Duodenal mucosa (tissue), 2 donors: ENCODE measurements at regions not wholly inside any gene's neighbourhood (a gene's known extent, or its start where the extent isn't known, plus 50 kb on each side); places are given as distances from the start of the nearest gene placed in this dataset.
"Not testable (repeated sequence)": the region's sequence is repeated elsewhere in the genome, so short reads cannot be mapped to it uniquely, and the experiment has no call there.

Experiments used
- H3K27ac ChIP-seq: one replicate; pipeline ENCODE4 v1.7.0; 2013; ENCODE audit warnings: low read depth, low read length
- H3K27me3 ChIP-seq, 2 donors: one replicate each; pipeline ENCODE4 v1.7.0; 2013; ENCODE audit warnings: low read length in 2 of 2, control low read depth in 1 of 2; ENCODE audit not compliant: insufficient read depth in 2 of 2, control insufficient read depth in 1 of 2
- H3K36me3 ChIP-seq, 2 donors: one replicate each; pipeline ENCODE4 v1.7.0; 2013; ENCODE audit warnings: low read length in 2 of 2, control low read depth in 1 of 2; ENCODE audit not compliant: insufficient read depth in 2 of 2, control insufficient read depth in 1 of 2
- H3K4me1 ChIP-seq, 2 donors: one replicate each; pipeline ENCODE4 v1.7.0; 2013; ENCODE audit warnings: low read length in 2 of 2, control low read depth in 1 of 2; ENCODE audit not compliant: insufficient read depth in 2 of 2, control insufficient read depth in 1 of 2
- H3K4me3 ChIP-seq, 2 donors: one replicate each; pipeline ENCODE4 v1.7.0; 2013; ENCODE audit warnings: low read length in 2 of 2, low read depth in 1 of 2
- H3K9ac ChIP-seq, 2 donors: one replicate each; pipeline ENCODE4 v1.7.0; 2013; ENCODE audit warnings: low read length in 2 of 2, low read depth in 1 of 2
- H3K9me3 ChIP-seq, 2 donors: one replicate each; pipeline ENCODE4 v1.7.0; 2013; ENCODE audit warnings: low read length in 2 of 2, control low read depth in 1 of 2; ENCODE audit not compliant: control insufficient read depth in 1 of 2

GRCh38 chr6:153488267-153488666 is 357.2 kb upstream of the RGS17 start:
- Histone ChIP-seq H3K36me3 (no peaks in the 10 kb centered on the region), H3K4me1 (no peaks in the 10 kb centered on the region), H3K4me3 (no peak overlapping the region), H3K9ac (no peak overlapping the region), H3K27ac (no peak overlapping the region), H3K27me3 (no peaks in the 10 kb centered on the region), H3K9me3 (no peaks in the 10 kb centered on the region)

- Histone ChIP-seq H3K4me1 (no peaks in the 10 kb centered on the region), H3K27me3 (no peaks in the 10 kb centered on the region), H3K9ac (no peak overlapping the region), H3K9me3 (no peaks in the 10 kb centered on the region), H3K27ac (no peak overlapping the region), H3K36me3 (no peaks in the 10 kb centered on the region), H3K4me3 (no peak overlapping the region)
Measured at GRCh38 chr6:153485072-153485471, 354.0 kb upstream of the RGS17 start.

DNA sequence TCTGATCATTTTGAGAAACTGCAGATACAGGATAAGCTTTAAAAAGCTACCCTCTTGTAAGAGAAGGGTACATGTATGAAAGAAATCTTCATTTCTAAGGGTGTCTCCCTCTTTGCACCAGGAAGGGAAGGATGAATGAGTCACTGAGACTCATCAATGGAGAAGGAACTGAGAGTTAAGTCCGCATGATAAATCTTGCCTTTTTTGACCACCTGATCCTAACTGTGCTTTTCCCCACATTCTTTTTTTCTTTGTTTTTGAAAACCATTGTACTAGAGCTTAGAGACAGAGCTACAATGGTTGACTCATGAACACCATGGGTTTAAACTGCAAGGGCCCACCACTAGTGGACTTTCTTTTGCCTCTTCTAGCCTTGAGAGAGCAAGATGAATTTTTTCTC is 353.0 kb upstream of the RGS17 start:
- H3K36me3 ChIP-seq = no peaks in the 10 kb centered on the region
- no peaks in the 10 kb centered on the region for H3K27me3 ChIP-seq
- no peaks in the 10 kb centered on the region for H3K9me3 ChIP-seq
- H3K27ac ChIP-seq = no peak overlapping the region
- no peaks in the 10 kb centered on the region for H3K4me1 ChIP-seq
- no peak overlapping the region for H3K4me3 ChIP-seq
- no peak overlapping the region for H3K9ac ChIP-seq

GRCh38 chr6:153476243-153476642 is 345.2 kb upstream of the RGS17 start:
- Histone ChIP-seq H3K4me1 (no peaks in the 10 kb centered on the region), H3K36me3 (no peaks in the 10 kb centered on the region), H3K9ac (no peak overlapping the region), H3K9me3 (no peaks in the 10 kb centered on the region), H3K27me3 (no peaks in the 10 kb centered on the region), H3K27ac (no peak overlapping the region), H3K4me3 (no peak overlapping the region)

DNA sequence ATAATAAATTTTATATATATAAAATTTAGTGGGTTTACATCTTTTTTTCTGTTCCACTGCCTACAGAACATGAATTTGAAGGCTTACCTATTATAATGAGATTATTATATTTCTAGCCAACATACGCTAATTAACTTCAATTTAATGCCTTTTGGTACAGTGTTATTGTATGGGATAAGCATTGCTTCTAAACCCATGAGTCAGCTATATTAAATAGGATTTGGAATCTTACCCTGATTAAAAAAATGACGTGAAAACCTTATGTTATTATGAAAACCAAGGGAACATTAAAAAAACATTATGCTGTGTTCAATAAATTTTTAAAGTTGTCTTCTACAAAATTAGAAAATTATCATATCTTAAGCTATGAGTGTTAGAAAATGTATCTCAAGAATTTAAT is 334.0 kb upstream of the RGS17 start:
- Histone ChIP-seq H3K9me3 (no peaks in the 10 kb centered on the region), H3K4me1 (no peaks in the 10 kb centered on the region), H3K9ac (no peak overlapping the region), H3K27ac (no peak overlapping the region), H3K36me3 (no peaks in the 10 kb centered on the region), H3K4me3 (no peak overlapping the region), H3K27me3 (no peaks in the 10 kb centered on the region)

DNA sequence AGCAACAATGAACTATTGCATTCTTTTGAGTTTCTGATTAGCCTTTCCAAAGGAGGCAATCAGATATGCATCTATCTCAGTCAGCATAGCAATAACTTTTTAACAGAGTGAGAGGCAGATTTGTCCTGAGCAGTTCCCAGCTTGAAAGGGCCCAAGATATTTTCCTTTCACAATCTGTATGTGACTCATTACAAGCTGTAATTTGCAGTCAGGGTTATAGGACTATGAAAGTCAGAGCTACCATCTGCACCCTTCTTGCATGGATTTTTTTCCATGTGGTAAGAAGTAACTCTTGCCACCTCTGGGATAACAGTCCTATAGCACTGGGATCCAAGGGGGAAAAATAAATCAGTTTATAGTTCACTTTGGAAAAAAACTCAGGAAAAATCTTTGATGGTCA is 318.2 kb upstream of the RGS17 start:
- Histone ChIP-seq H3K27ac (no peak overlapping the region), H3K4me3 (no peak overlapping the region), H3K9me3 (no peaks in the 10 kb centered on the region), H3K27me3 (no peaks in the 10 kb centered on the region), H3K9ac (no peak overlapping the region), H3K4me1 (no peaks in the 10 kb centered on the region), H3K36me3 (no peaks in the 10 kb centered on the region)

DNA sequence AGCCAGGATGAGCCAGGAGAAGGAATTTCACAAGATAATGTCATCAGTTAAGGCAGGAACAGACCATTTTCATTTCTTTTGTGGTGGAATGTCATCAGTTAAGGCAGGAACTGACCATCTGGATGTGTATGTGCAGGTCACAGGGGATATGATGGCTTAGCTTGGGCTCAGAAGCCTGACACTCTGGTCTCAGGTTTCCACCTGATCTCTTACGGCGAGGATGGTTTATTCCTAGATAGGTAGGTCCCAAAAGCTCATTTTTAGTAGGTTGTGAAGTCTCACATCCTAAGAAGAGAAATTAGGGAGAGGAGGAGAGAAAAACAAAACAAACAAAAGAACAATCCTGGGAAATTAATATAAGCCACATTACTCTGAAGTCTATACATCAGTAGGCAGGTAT is 311.7 kb upstream of the RGS17 start:
- not testable (repeated sequence) for H3K4me3 ChIP-seq, H3K27me3 ChIP-seq, H3K9ac ChIP-seq, H3K36me3 ChIP-seq, H3K27ac ChIP-seq, H3K9me3 ChIP-seq, H3K4me1 ChIP-seq

DNA sequence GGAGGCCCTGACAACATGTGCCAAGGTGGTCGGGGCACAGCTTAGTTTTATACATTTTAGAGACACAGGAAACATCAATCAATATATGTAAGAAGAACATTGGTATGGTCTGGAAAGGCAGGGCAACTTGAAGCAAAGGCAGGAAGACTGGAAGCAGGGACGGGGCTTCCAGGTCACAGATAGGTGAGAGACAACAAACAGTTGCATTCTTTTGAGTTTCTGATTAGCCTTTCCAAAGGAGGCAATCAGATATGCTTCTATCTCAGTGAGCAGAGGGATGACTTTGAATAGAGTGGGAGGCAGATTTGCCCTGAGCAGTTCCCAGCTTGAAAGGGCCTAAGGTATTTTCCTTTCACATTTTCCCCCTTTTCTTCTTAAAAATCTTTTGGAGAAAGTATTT is 311.0 kb upstream of the RGS17 start:
- Histone ChIP-seq H3K4me3 (no peak overlapping the region), H3K9ac (no peak overlapping the region), H3K4me1 (no peaks in the 10 kb centered on the region), H3K27ac (no peak overlapping the region), H3K27me3 (no peaks in the 10 kb centered on the region), H3K36me3 (no peaks in the 10 kb centered on the region), H3K9me3 (no peaks in the 10 kb centered on the region)

GRCh38 chr6:153437193-153437592 is 306.1 kb upstream of the RGS17 start:
- Histone ChIP-seq H3K4me1 (no peaks in the 10 kb centered on the region), H3K36me3 (no peaks in the 10 kb centered on the region), H3K4me3 (no peak overlapping the region), H3K27ac (no peak overlapping the region), H3K9ac (no peak overlapping the region), H3K9me3 (no peaks in the 10 kb centered on the region), H3K27me3 (no peaks in the 10 kb centered on the region)

GRCh38 chr6:153436351-153436750 is 305.3 kb upstream of the RGS17 start:
- H3K4me1 ChIP-seq = no peaks in the 10 kb centered on the region
- H3K9ac ChIP-seq = no peak overlapping the region
- H3K36me3 ChIP-seq = no peaks in the 10 kb centered on the region

DNA sequence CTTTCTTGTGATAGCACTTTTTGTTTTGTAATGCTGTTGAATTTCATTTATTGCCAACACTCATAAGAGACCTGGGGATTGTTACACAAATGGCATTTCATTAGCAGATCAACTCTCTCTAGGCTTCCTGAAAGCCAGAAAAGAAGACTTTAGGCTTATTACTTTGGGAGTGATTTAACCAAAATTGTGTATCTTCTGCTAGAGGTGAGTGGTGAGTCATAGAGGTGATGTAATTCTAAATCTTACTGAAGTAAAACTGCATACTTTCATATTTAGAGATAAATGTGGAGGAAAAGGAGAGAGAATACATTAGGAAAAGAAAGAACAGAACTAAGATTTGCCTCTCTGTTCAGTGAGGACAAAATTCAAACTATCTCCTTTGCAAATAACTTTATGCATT is 304.7 kb upstream of the RGS17 start:
- H3K27ac ChIP-seq = no peak overlapping the region
- no peaks in the 10 kb centered on the region for H3K27me3 ChIP-seq
- H3K36me3 ChIP-seq = no peaks in the 10 kb centered on the region
- H3K4me1 ChIP-seq = no peaks in the 10 kb centered on the region
- no peaks in the 10 kb centered on the region for H3K9me3 ChIP-seq
- no peak overlapping the region for H3K9ac ChIP-seq
- no peak overlapping the region for H3K4me3 ChIP-seq

More at GRCh38 chr6:153436351-153436750, 305.3 kb upstream of the RGS17 start:
- Histone ChIP-seq H3K27me3 (no peaks in the 10 kb centered on the region), H3K4me3 (no peak overlapping the region), H3K9me3 (no peaks in the 10 kb centered on the region), H3K27ac (no peak overlapping the region)
